ENCODE measurements at regions not wholly inside any gene's neighbourhood (a gene's known extent, or its start where the extent isn't known, plus 50 kb on each side); places are given as distances from the start of the nearest gene placed in this dataset.
"Not testable (repeated sequence)": the region's sequence is repeated elsewhere in the genome, so short reads cannot be mapped to it uniquely, and the experiment has no call there.

GRCh38 chr10:34058845-34059614 lies 724.6 kb upstream of the NRP1 start:
- DNase-seq (ENCODE audit: insufficient read length) (no peak), FAIRE-seq (no peak)
- no peak for TF ChIP-seq POLR2A (IDR thresholded peaks at IDR 0.05; ENCODE audit: low read depth, low read length)

GRCh38 chr10:34055410-34055985 lies 721.0 kb upstream of the NRP1 start:
- not testable (repeated sequence) for FAIRE-seq; DNase-seq (ENCODE audit: insufficient read length)

GRCh38 chr10:34049887-34050286 lies 715.4 kb upstream of the NRP1 start:
- TF ChIP-seq TAF1 (IDR thresholded peaks at IDR 0.05; ENCODE audit: borderline replicate concordance, low read depth, low read length) (no peak), POLR2A (IDR thresholded peaks at IDR 0.05; ENCODE audit: low read depth, low read length) (no peak), POLR2AphosphoS5 (IDR thresholded peaks at IDR 0.05; ENCODE audit: low read depth, low read length) (no peak)
- FAIRE-seq (no peak), DNase-seq (ENCODE audit: insufficient read length) (no peak)

- DNase-seq (ENCODE audit: insufficient read length), result no peak
- TF ChIP-seq TAF1 (IDR thresholded peaks at IDR 0.05; ENCODE audit: borderline replicate concordance, low read depth, low read length), result no peak
- no peak for FAIRE-seq
Measured at GRCh38 chr10:34049469-34049868, 715.0 kb upstream of the NRP1 start.

- FAIRE-seq, result no peak
- TF ChIP-seq POLR2AphosphoS5 (IDR thresholded peaks at IDR 0.05; ENCODE audit: low read depth, low read length) (no peak), POLR2A (IDR thresholded peaks at IDR 0.05; ENCODE audit: low read depth, low read length) (no peak), TAF1 (IDR thresholded peaks at IDR 0.05; ENCODE audit: borderline replicate concordance, low read depth, low read length) (no peak)
- DNase-seq (ENCODE audit: insufficient read length), result no peak
Measured at GRCh38 chr10:34047389-34047788, 712.9 kb upstream of the NRP1 start.

- DNase-seq (ENCODE audit: insufficient read length) (no peak), FAIRE-seq (no peak)
- TF ChIP-seq TAF1 (IDR thresholded peaks at IDR 0.05; ENCODE audit: borderline replicate concordance, low read depth, low read length), result no peak
- TF ChIP-seq POLR2A (IDR thresholded peaks at IDR 0.05; ENCODE audit: low read depth, low read length), result no peak
- TF ChIP-seq POLR2AphosphoS5 (IDR thresholded peaks at IDR 0.05; ENCODE audit: low read depth, low read length), result no peak
Measured at GRCh38 chr10:34046506-34047034, 712.1 kb upstream of the NRP1 start.

- FAIRE-seq (no peak), DNase-seq (ENCODE audit: insufficient read length) (no peak)
- no peak for TF ChIP-seq POLR2AphosphoS5 (IDR thresholded peaks at IDR 0.05; ENCODE audit: low read depth, low read length)
- TF ChIP-seq TAF1 (IDR thresholded peaks at IDR 0.05; ENCODE audit: borderline replicate concordance, low read depth, low read length), result no peak
- TF ChIP-seq POLR2A (IDR thresholded peaks at IDR 0.05; ENCODE audit: low read depth, low read length), result no peak
Measured at GRCh38 chr10:34045571-34046190, 711.2 kb upstream of the NRP1 start.

- no peak for FAIRE-seq
Measured at GRCh38 chr10:34041871-34042270, 707.4 kb upstream of the NRP1 start.

GRCh38 chr10:34037499-34037898 lies 703.0 kb upstream of the NRP1 start:
- DNase-seq (ENCODE audit: insufficient read length), result no peak
- TF ChIP-seq POLR2A (IDR thresholded peaks at IDR 0.05; ENCODE audit: low read depth, low read length) (no peak), TAF1 (IDR thresholded peaks at IDR 0.05; ENCODE audit: borderline replicate concordance, low read depth, low read length) (no peak), POLR2AphosphoS5 (IDR thresholded peaks at IDR 0.05; ENCODE audit: low read depth, low read length) (no peak)
- no peak for FAIRE-seq

More at GRCh38 chr10:34041871-34042270, 707.4 kb upstream of the NRP1 start:
- no peak for DNase-seq (ENCODE audit: insufficient read length)
- no peak for TF ChIP-seq POLR2AphosphoS5 (IDR thresholded peaks at IDR 0.05; ENCODE audit: low read depth, low read length)
- TF ChIP-seq POLR2A (IDR thresholded peaks at IDR 0.05; ENCODE audit: low read depth, low read length), result no peak

- FAIRE-seq, result not testable (repeated sequence)
Measured at GRCh38 chr10:34035241-34035790, 700.8 kb upstream of the NRP1 start.

GRCh38 chr10:34033078-34033477 lies 698.6 kb upstream of the NRP1 start:
- DNase-seq (ENCODE audit: insufficient read length) (no peak), FAIRE-seq (no peak)
- no peak for TF ChIP-seq TAF1 (IDR thresholded peaks at IDR 0.05; ENCODE audit: borderline replicate concordance, low read depth, low read length)
- TF ChIP-seq POLR2A (IDR thresholded peaks at IDR 0.05; ENCODE audit: low read depth, low read length), result no peak
- no peak for TF ChIP-seq POLR2AphosphoS5 (IDR thresholded peaks at IDR 0.05; ENCODE audit: low read depth, low read length)

More at GRCh38 chr10:34035241-34035790, 700.8 kb upstream of the NRP1 start:
- not testable (repeated sequence) for DNase-seq (ENCODE audit: insufficient read length)

GRCh38 chr10:34032564-34032963 lies 698.1 kb upstream of the NRP1 start:
- TF ChIP-seq POLR2AphosphoS5 (IDR thresholded peaks at IDR 0.05; ENCODE audit: low read depth, low read length), result no peak
- TF ChIP-seq TAF1 (IDR thresholded peaks at IDR 0.05; ENCODE audit: borderline replicate concordance, low read depth, low read length), result no peak
- no peak for TF ChIP-seq POLR2A (IDR thresholded peaks at IDR 0.05; ENCODE audit: low read depth, low read length)
- DNase-seq (ENCODE audit: insufficient read length) (no peak), FAIRE-seq (no peak)
